Stimulated activated CD8-positive, alpha-beta memory T cell treated with anti-CD3 and anti-CD28 coated beads, Interleukin-4, amount 100 ng/mL, for 4 hours (primary cell): ENCODE measurements at regions not wholly inside any gene's neighbourhood (a gene's known extent, or its start where the extent isn't known, plus 50 kb on each side); places are given as distances from the start of the nearest gene placed in this dataset.

Experiments used
- DNase-seq, 2 donors: peaks; one replicate each; pipeline ENCODE4 v3.0.0-alpha.2; 2020; ENCODE audit warnings: low read depth in 2 of 2, low spot score in 1 of 2

GRCh38 chr17:31588512-31588911, 197.0 kb downstream of the RAB11FIP4 start:
- no peak for DNase-seq

DNA sequence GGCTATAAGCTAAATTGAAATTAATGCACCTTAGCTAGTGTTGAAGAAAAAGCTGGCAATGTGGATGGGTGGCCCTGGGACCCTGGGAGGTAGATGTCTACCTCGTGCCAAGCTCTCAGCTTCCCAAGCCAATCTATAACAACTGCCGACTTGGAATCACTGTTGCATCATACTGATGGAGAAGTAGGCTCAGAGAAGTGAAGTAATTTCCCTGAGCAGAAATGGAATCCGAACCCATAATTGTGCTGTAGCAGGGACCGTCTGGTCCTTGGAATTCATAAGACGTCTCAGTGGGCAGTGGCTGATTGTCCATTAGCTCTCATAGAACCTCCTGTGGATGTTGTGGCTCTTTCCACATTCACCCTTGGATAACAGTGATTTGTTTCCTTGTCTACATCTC, 196.6 kb downstream of the RAB11FIP4 start:
- no peak for DNase-seq
